ENCODE measurements at regions not wholly inside any gene's neighbourhood (a gene's known extent, or its start where the extent isn't known, plus 50 kb on each side); places are given as distances from the start of the nearest gene placed in this dataset.
"Not testable (repeated sequence)": the region's sequence is repeated elsewhere in the genome, so short reads cannot be mapped to it uniquely, and the experiment has no call there.

- DNase-seq (no peak), ATAC-seq (no peak)
- no peaks in the 10 kb centered on the region for H3K4me1 Mint-ChIP-seq (ENCODE audit: low read depth)
- H3K36me3 Mint-ChIP-seq (ENCODE audit: insufficient read depth): no peaks in the 10 kb centered on the region
- H3K4me3 Mint-ChIP-seq: no peak overlapping the region
- H3K9me3 Mint-ChIP-seq: no peaks in the 10 kb centered on the region
- no peaks in the 10 kb centered on the region for H3K27me3 Mint-ChIP-seq (ENCODE audit: low read depth)
Observed at GRCh38 chr12:69168828-69169227, 70.5 kb upstream of the CPSF6 start.

GRCh38 chr12:69170293-69170692 is 69.1 kb upstream of the CPSF6 start:
- Mint-ChIP-seq H3K27me3 (ENCODE audit: low read depth) (peaks cover 2% of the 10 kb centered on the region), H3K4me1 (ENCODE audit: low read depth) (no peaks in the 10 kb centered on the region), H3K36me3 (ENCODE audit: insufficient read depth) (peaks cover 2% of the 10 kb centered on the region), H3K4me3 (no peak overlapping the region), H3K9me3 (no peaks in the 10 kb centered on the region)
- ATAC-seq (no peak), DNase-seq (no peak)

- H3K4me3 Mint-ChIP-seq: no peak overlapping the region
- peaks cover 2% of the 10 kb centered on the region for H3K27me3 Mint-ChIP-seq (ENCODE audit: low read depth)
- DNase-seq (no peak), ATAC-seq (no peak)
- peaks cover 7% of the 10 kb centered on the region for H3K9me3 Mint-ChIP-seq
- H3K36me3 Mint-ChIP-seq (ENCODE audit: insufficient read depth): peaks cover 2% of the 10 kb centered on the region
- H3K4me1 Mint-ChIP-seq (ENCODE audit: low read depth): no peaks in the 10 kb centered on the region
Observed at GRCh38 chr12:69171881-69172280, 67.5 kb upstream of the CPSF6 start.

- peaks cover 2% of the 10 kb centered on the region for H3K27me3 Mint-ChIP-seq (ENCODE audit: low read depth)
- peaks cover 2% of the 10 kb centered on the region for H3K36me3 Mint-ChIP-seq (ENCODE audit: insufficient read depth)
- H3K9me3 Mint-ChIP-seq: peaks cover 7% of the 10 kb centered on the region
- no peak overlapping the region for H3K4me3 Mint-ChIP-seq
- no peak for ATAC-seq
- no peaks in the 10 kb centered on the region for H3K4me1 Mint-ChIP-seq (ENCODE audit: low read depth)
- no peak for DNase-seq
Observed at GRCh38 chr12:69172491-69172890, 66.9 kb upstream of the CPSF6 start.

GRCh38 chr12:69173368-69173767 is 66.0 kb upstream of the CPSF6 start:
- no peak for ATAC-seq
- peaks cover 2% of the 10 kb centered on the region for H3K36me3 Mint-ChIP-seq (ENCODE audit: insufficient read depth)
- peaks cover 7% of the 10 kb centered on the region for H3K9me3 Mint-ChIP-seq
- H3K4me3 Mint-ChIP-seq: no peak overlapping the region
- no peaks in the 10 kb centered on the region for H3K4me1 Mint-ChIP-seq (ENCODE audit: low read depth)
- DNase-seq: no peak
- H3K27me3 Mint-ChIP-seq (ENCODE audit: low read depth): peaks cover 2% of the 10 kb centered on the region

- H3K9me3 Mint-ChIP-seq: peaks cover 7% of the 10 kb centered on the region
- peaks cover 3% of the 10 kb centered on the region for H3K27me3 Mint-ChIP-seq (ENCODE audit: low read depth)
- H3K36me3 Mint-ChIP-seq (ENCODE audit: insufficient read depth): no peaks in the 10 kb centered on the region
- DNase-seq: no peak
- no peak overlapping the region for H3K4me3 Mint-ChIP-seq
- ATAC-seq: no peak
- H3K4me1 Mint-ChIP-seq (ENCODE audit: low read depth): no peaks in the 10 kb centered on the region
Observed at GRCh38 chr12:69179786-69180185, 59.6 kb upstream of the CPSF6 start.

- not testable (repeated sequence) for H3K4me1 Mint-ChIP-seq (ENCODE audit: low read depth); H3K4me3 Mint-ChIP-seq; H3K27me3 Mint-ChIP-seq (ENCODE audit: low read depth); DNase-seq; ATAC-seq; H3K36me3 Mint-ChIP-seq (ENCODE audit: insufficient read depth)
- H3K9me3 Mint-ChIP-seq: peaks cover 15% of the 10 kb centered on the region
Observed at GRCh38 chr12:69187572-69187971, 51.8 kb upstream of the CPSF6 start.

GRCh38 chr12:69189378-69189978 is 49.9 kb upstream of the CPSF6 start:
- no peak for DNase-seq
- ATAC-seq: no peak

More at GRCh38 chr12:69189378-69189978, 49.9 kb upstream of the CPSF6 start:
- Mint-ChIP-seq H3K4me3 (no peak overlapping the region), H3K4me1 (ENCODE audit: low read depth) (no peaks in the 10 kb centered on the region), H3K36me3 (ENCODE audit: insufficient read depth) (no peaks in the 10 kb centered on the region), H3K27me3 (ENCODE audit: low read depth) (peaks cover 6% of the 10 kb centered on the region), H3K9me3 (peaks cover 15% of the 10 kb centered on the region)
